RWPE2 (cell line): ENCODE measurements at regions not wholly inside any gene's neighbourhood (a gene's known extent, or its start where the extent isn't known, plus 50 kb on each side); places are given as distances from the start of the nearest gene placed in this dataset.

Experiments used
- ATAC-seq: fragments of 200-7000 bp; cut with Tn5 transposase; 3 replicates; pipeline ENCODE4 v1.9.1; 2021; ENCODE audit warnings: low read depth
- DNase-seq: peaks from one replicate; pipeline ENCODE4 v3.0.0-alpha.2; 2020; ENCODE audit warnings: low spot score
- H3K27ac ChIP-seq: fragments of 450-650 bp; 2 replicates; pipeline ENCODE4 v1.5.1; 2017; ENCODE audit warnings: mild to moderate bottlenecking; ENCODE audit not compliant: poor library complexity, severe bottlenecking
- H3K27me3 ChIP-seq: fragments of 250-450 bp; sonication (Bioruptor Pico); 2 replicates; pipeline ENCODE4 v1.5.1; 2021; ENCODE audit warnings: mild to moderate bottlenecking, moderate library complexity; ENCODE audit not compliant: insufficient read depth, poor library complexity, severe bottlenecking
- H3K36me3 ChIP-seq: fragments of 250-450 bp; sonication (Bioruptor Pico); 2 replicates; pipeline ENCODE4 v1.5.1; 2020; ENCODE audit warnings: low read depth, mild to moderate bottlenecking, moderate library complexity
- H3K4me1 ChIP-seq: fragments of 250-450 bp; sonication (Bioruptor Pico); 2 replicates; pipeline ENCODE4 v1.5.1; 2021; ENCODE audit warnings: mild to moderate bottlenecking, moderate library complexity; ENCODE audit not compliant: insufficient read depth, poor library complexity, severe bottlenecking
- H3K4me3 ChIP-seq: fragments of 250-450 bp; sonication (Bioruptor Pico); 2 replicates; pipeline ENCODE4 v1.5.1; 2021; ENCODE audit warnings: mild to moderate bottlenecking, moderate library complexity; ENCODE audit not compliant: severe bottlenecking
- H3K9me3 ChIP-seq: fragments of 250-450 bp; sonication (Bioruptor Pico); 2 replicates; pipeline ENCODE4 v1.5.1; 2021; ENCODE audit warnings: mild to moderate bottlenecking, moderate library complexity; ENCODE audit not compliant: severe bottlenecking
- CTCF ChIP-seq: fragments of 450-650 bp; IDR thresholded peaks from one replicate; pipeline ENCODE4 v1.5.1; 2017; ENCODE audit warnings: mild to moderate bottlenecking, moderate library complexity; ENCODE audit not compliant: poor library complexity, severe bottlenecking

- DNase-seq = no peak
- ATAC-seq = peak; percentile 58; the same call in 1 of the 3 replicates
- Histone ChIP-seq H3K9me3 (no peaks in the 10 kb centered on the region), H3K4me1 (peaks cover 8% of the 10 kb centered on the region), H3K27ac (no peak overlapping the region), H3K36me3 (no peaks in the 10 kb centered on the region), H3K27me3 (peaks cover 5% of the 10 kb centered on the region), H3K4me3 (no peak overlapping the region)
- TF ChIP-seq CTCF = no peak
Observed at GRCh38 chr14:62301911-62302310, 539.7 kb downstream of the SNAPC1 start.

- no peak for ATAC-seq
- no peak overlapping the region for H3K27ac ChIP-seq
- no peaks in the 10 kb centered on the region for H3K9me3 ChIP-seq
- no peaks in the 10 kb centered on the region for H3K36me3 ChIP-seq
- H3K4me1 ChIP-seq = peaks cover 8% of the 10 kb centered on the region
- no peak for TF ChIP-seq CTCF
- no peak for DNase-seq
- no peak overlapping the region for H3K4me3 ChIP-seq
- peaks cover 5% of the 10 kb centered on the region for H3K27me3 ChIP-seq
Observed at GRCh38 chr14:62303437-62303836, 541.2 kb downstream of the SNAPC1 start.

GRCh38 chr14:62304257-62304656 is 542.0 kb downstream of the SNAPC1 start:
- Histone ChIP-seq H3K9me3 (no peaks in the 10 kb centered on the region), H3K36me3 (no peaks in the 10 kb centered on the region), H3K27ac (no peak overlapping the region), H3K4me3 (no peak overlapping the region), H3K27me3 (no peaks in the 10 kb centered on the region), H3K4me1 (peaks cover 8% of the 10 kb centered on the region)
- DNase-seq (no peak), ATAC-seq (no peak)
- TF ChIP-seq CTCF = no peak

- no peak for ATAC-seq
- Histone ChIP-seq H3K4me3 (no peak overlapping the region), H3K36me3 (no peaks in the 10 kb centered on the region), H3K4me1 (no peaks in the 10 kb centered on the region), H3K27ac (no peak overlapping the region), H3K9me3 (no peaks in the 10 kb centered on the region), H3K27me3 (no peaks in the 10 kb centered on the region)
- no peak for DNase-seq
- TF ChIP-seq CTCF = no peak
Observed at GRCh38 chr14:62307844-62308243, 545.6 kb downstream of the SNAPC1 start.

- Histone ChIP-seq H3K9me3 (no peaks in the 10 kb centered on the region), H3K27ac (no peak overlapping the region), H3K27me3 (no peaks in the 10 kb centered on the region), H3K4me3 (no peak overlapping the region), H3K36me3 (no peaks in the 10 kb centered on the region), H3K4me1 (no peaks in the 10 kb centered on the region)
- no peak for ATAC-seq
- TF ChIP-seq CTCF = no peak
- no peak for DNase-seq
Observed at GRCh38 chr14:62308316-62308715, 546.1 kb downstream of the SNAPC1 start.
